GM12864 (cell line): ENCODE measurements at regions not wholly inside any gene's neighbourhood (a gene's known extent, or its start where the extent isn't known, plus 50 kb on each side); places are given as distances from the start of the nearest gene placed in this dataset.

Experiments used
- DNase-seq: peaks from one replicate; pipeline ENCODE4 v3.0.0-alpha.2; 2011; ENCODE audit warnings: low read depth
- H3K4me3 ChIP-seq: 2 replicates; pipeline ENCODE4 v1.5.1; 2011; ENCODE audit warnings: mild to moderate bottlenecking, low read depth, low read length, control low read depth
- TF ChIP-seq, protein P1 (sequence below): IDR thresholded peaks from 2 replicates; pipeline ENCODE4 v1.5.1; 2011; ENCODE audit warnings: low read depth, mild to moderate bottlenecking, moderate library complexity, low read length, control low read depth, inconsistent platforms; ENCODE audit errors: missing control alignments

DNA sequence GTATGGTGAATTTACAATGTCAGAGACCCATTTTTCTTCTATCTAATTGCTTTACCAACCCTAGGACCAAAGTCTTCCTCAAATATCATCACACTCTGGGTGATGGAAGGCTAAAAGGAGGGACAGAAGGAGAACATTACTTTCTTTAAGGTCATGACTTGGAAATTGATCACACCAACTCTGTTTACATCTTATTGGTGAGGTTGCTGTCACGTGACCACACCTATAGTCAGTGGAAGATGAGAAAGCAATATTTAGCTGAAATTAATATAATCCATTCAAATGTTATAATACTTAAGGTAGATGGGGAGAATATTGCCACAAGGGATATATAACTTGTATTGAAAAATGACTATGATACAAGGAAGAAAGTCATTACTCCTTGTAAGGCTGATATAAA lies 183.6 kb upstream of the SMIM30 start:
- no peak for DNase-seq
- H3K4me3 ChIP-seq, result no peak overlapping the region
- TF ChIP-seq, protein P1, sequence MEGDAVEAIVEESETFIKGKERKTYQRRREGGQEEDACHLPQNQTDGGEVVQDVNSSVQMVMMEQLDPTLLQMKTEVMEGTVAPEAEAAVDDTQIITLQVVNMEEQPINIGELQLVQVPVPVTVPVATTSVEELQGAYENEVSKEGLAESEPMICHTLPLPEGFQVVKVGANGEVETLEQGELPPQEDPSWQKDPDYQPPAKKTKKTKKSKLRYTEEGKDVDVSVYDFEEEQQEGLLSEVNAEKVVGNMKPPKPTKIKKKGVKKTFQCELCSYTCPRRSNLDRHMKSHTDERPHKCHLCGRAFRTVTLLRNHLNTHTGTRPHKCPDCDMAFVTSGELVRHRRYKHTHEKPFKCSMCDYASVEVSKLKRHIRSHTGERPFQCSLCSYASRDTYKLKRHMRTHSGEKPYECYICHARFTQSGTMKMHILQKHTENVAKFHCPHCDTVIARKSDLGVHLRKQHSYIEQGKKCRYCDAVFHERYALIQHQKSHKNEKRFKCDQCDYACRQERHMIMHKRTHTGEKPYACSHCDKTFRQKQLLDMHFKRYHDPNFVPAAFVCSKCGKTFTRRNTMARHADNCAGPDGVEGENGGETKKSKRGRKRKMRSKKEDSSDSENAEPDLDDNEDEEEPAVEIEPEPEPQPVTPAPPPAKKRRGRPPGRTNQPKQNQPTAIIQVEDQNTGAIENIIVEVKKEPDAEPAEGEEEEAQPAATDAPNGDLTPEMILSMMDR, result no peak

DNA sequence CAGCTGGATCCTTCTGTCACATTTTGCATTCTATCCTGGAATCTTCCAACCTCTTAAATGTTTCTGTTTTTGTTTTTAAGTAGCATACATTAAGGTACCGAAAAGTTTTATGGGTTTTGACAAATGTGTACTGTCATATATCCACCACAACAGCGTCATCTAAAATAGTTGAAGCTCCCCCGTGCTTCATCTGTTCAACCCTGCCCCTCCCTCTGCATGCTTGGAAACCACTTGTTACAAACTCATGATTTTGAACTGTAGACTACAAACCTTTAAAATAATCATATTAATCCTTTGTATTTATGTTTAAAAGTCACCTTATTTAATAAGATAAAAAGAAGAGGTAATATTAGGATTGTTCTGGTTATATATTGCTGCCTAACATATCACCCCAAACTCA lies 182.8 kb upstream of the SMIM30 start:
- TF ChIP-seq, protein P1, result no peak
- H3K4me3 ChIP-seq, result no peak overlapping the region
- DNase-seq, result no peak

DNA sequence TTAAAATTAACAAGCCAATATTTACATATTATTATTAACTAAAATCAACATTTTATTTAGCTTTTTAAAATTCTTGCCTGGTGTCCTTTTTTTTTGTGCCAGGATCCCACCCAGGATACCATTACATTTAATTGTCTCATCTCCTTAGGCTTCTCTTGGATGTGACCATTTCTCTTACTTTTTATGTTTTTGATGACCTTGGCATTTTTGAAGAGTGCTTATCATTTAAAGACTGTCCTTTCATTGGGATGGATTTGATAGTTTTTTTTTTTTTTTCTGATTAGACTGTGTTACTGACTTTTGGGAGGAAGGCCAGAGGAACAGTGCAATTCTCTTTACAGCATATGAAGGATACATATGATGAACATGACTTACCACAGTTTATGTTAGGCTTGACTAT lies 181.4 kb upstream of the SMIM30 start:
- DNase-seq, result no peak
- TF ChIP-seq, protein P1, result no peak
- H3K4me3 ChIP-seq, result no peak overlapping the region

DNA sequence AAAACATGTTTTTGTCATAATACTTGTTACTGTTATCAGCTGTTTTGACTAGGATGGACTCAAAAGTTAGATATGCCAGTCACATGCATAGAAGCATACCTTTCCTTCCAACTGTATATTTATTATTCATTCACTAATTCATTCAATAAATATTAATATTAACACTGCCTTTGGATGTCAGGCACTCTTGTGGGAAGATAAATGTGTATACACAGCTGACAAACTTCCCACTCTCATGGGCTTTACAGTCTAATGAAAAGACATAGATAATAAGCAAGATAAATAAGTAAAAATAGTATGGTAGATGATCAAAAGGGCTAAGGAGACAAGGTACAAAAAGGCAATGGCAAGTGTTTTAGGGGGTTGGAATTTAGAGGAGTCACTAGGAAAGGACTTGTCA lies 180.1 kb upstream of the SMIM30 start:
- TF ChIP-seq, protein P1, result no peak
- H3K4me3 ChIP-seq, result no peak overlapping the region
- DNase-seq, result no peak

DNA sequence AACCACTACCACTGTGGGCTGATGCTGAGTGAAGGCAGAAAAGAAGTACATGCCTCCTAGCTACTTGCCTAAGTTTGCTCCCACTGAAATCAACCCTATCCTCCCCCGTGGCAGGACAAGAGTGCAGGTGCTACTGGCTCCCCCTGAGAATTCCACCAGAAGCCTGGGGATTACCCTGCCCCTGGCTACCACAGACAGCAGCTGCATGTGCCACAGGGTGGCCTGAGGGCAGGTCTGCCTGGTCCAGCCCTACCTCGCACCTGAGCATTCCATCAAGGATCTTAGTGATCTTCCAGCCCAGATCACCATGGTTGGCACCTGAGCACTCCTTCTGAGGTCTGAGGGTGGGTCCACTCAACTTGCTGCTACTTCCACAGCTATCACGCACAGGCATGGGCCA lies 176.4 kb upstream of the SMIM30 start:
- DNase-seq, result no peak
- no peak overlapping the region for H3K4me3 ChIP-seq
- TF ChIP-seq, protein P1, result no peak

DNA sequence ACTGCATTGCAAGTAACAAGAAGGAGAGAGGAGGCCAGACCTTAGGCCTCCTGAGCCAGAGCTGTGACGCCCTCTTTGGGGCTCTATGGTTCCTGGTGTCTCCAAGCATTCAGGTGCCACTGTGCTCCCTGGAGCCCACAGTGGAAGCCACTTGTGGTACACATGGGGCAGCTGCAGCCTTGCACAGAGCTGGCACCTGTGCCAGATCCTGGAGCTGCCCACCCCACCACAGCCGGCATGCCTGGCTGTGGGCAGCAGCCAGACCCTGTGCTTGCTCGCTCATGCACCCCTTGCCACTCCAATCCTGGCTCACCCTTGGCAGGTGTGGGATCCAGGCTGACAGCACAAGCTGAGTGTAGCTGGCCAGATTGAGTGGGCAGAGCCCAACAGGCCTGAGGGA lies 173.8 kb upstream of the SMIM30 start:
- TF ChIP-seq, protein P1, result no peak
- no peak overlapping the region for H3K4me3 ChIP-seq
- DNase-seq, result no peak

DNA sequence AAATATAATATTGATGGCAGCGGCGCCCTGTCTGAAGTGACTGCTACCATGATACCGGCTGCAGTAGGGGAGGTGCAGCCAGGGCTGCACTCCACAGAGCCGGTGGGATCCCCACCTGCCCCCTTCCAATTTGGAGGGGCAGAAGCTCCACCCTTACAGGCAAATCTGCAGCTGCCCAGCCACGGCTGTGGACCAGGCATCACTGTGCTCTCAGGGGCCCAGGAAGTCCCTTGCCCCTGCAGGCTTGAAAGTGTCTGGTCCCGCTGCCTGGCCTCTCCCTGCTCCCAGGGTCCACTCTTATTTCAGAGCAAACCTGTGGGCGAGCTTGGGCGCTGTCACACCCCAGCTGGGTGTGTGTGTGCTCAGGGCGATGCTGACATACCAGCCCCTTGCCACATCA lies 172.7 kb upstream of the SMIM30 start:
- TF ChIP-seq, protein P1, result no peak
- H3K4me3 ChIP-seq, result no peak overlapping the region
- DNase-seq, result no peak
